ENCODE measurements at regions not wholly inside any gene's neighbourhood (a gene's known extent, or its start where the extent isn't known, plus 50 kb on each side); places are given as distances from the start of the nearest gene placed in this dataset.

GRCh38 chr4:156528216-156528615, 443.4 kb downstream of the PDGFC start:
- POLR2A ChIA-PET = no interaction called here
- TF ChIP-seq, protein P1, sequence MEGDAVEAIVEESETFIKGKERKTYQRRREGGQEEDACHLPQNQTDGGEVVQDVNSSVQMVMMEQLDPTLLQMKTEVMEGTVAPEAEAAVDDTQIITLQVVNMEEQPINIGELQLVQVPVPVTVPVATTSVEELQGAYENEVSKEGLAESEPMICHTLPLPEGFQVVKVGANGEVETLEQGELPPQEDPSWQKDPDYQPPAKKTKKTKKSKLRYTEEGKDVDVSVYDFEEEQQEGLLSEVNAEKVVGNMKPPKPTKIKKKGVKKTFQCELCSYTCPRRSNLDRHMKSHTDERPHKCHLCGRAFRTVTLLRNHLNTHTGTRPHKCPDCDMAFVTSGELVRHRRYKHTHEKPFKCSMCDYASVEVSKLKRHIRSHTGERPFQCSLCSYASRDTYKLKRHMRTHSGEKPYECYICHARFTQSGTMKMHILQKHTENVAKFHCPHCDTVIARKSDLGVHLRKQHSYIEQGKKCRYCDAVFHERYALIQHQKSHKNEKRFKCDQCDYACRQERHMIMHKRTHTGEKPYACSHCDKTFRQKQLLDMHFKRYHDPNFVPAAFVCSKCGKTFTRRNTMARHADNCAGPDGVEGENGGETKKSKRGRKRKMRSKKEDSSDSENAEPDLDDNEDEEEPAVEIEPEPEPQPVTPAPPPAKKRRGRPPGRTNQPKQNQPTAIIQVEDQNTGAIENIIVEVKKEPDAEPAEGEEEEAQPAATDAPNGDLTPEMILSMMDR (conservative IDR thresholded peaks at IDR 0.05; ENCODE audit: low read length) = no peak
- TF ChIP-seq EZH2phosphoT487 (IDR thresholded peaks at IDR 0.05; ENCODE audit: borderline replicate concordance, low read depth, low read length) = no peak

DNA sequence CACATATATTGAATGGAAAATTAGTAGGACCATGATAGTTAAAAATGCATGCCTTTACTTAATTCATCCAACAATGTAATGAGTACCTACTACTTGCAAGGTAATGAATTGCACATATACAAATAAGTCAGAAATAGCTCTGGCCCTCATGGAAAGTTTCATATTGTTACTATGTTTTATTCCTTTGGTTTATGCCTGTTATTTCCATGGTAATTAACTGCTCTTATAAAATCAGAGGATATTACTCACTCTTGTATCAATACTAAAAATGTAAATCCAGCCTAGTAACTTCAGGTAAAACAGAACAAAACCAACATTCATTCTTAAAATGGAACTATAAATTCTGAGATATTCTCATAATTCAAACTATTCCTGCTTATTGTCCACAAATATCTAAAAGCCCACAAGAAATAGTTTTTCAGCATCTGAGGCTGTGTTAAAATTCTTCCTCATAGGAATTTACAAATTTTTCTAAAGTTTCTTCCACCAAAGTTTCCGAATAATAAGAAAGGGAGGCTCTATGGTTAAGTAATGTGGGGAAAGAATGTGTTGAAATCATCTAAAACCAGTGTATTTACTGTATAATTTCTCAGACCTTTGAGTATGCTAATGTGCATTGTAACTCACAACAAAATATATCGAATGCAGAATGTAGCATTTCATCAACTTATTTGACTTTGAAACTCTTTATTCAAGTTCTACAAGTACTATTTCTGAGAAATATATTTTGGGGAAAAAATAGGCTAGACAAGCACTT, 444.2 kb downstream of the PDGFC start:
- H4K20me1 ChIP-seq (ENCODE audit: insufficient read depth, low read length) = no peaks in the 10 kb centered on the region
- no peak for DNase-seq (ENCODE audit: low spot score)
- intact Hi-C loops (cut with micrococcal nuclease; ENCODE audit: unreplicated experiment) = no loop called here
- H3K4me1 ChIP-seq (ENCODE audit: insufficient read depth, low read length, poor library complexity, severe bottlenecking) = no peaks in the 10 kb centered on the region
- H3K9me2 ChIP-seq (ENCODE audit: insufficient read depth, low read length) = no peaks in the 10 kb centered on the region
- no peaks in the 10 kb centered on the region for H3K79me2 ChIP-seq (ENCODE audit: insufficient read depth, low read depth, low read length)
- TF ChIP-seq, protein P1 (conservative IDR thresholded peaks at IDR 0.05; ENCODE audit: low read length) = no peak
- TF ChIP-seq EZH2phosphoT487 (IDR thresholded peaks at IDR 0.05; ENCODE audit: borderline replicate concordance, low read depth, low read length) = no peak
- H3K4me2 ChIP-seq (ENCODE audit: low read length) = no peak overlapping the region
- no peak overlapping the region for H3K27ac ChIP-seq (ENCODE audit: low read depth, low read length, poor library complexity, severe bottlenecking)
- H3K36me3 ChIP-seq (ENCODE audit: insufficient read depth, low read length) = no peaks in the 10 kb centered on the region
- POLR2A ChIA-PET = no interaction called here
- no peak overlapping the region for H3K4me3 ChIP-seq (ENCODE audit: low read depth, low read length, poor library complexity, severe bottlenecking)
- no peak overlapping the region for H2AFZ ChIP-seq (ENCODE audit: low read length)
- no peaks in the 10 kb centered on the region for H3K9me3 ChIP-seq (ENCODE audit: low read length)
- CTCF ChIA-PET (ENCODE audit: unreplicated experiment) = no interaction called here
- BruUV-seq (replicated peaks) = no TSS peak

More at GRCh38 chr4:156528216-156528615, 443.4 kb downstream of the PDGFC start:
- Histone ChIP-seq H3K4me1 (ENCODE audit: insufficient read depth, low read length, poor library complexity, severe bottlenecking) (no peaks in the 10 kb centered on the region), H3K9me2 (ENCODE audit: insufficient read depth, low read length) (no peaks in the 10 kb centered on the region), H3K4me2 (ENCODE audit: low read length) (no peak overlapping the region), H2AFZ (ENCODE audit: low read length) (no peak overlapping the region), H3K9me3 (ENCODE audit: low read length) (no peaks in the 10 kb centered on the region), H3K79me2 (ENCODE audit: insufficient read depth, low read depth, low read length) (no peaks in the 10 kb centered on the region), H3K27ac (ENCODE audit: low read depth, low read length, poor library complexity, severe bottlenecking) (no peak overlapping the region), H3K4me3 (ENCODE audit: low read depth, low read length, poor library complexity, severe bottlenecking) (no peak overlapping the region), H4K20me1 (ENCODE audit: insufficient read depth, low read length) (no peaks in the 10 kb centered on the region), H3K36me3 (ENCODE audit: insufficient read depth, low read length) (no peaks in the 10 kb centered on the region)
- no peak for DNase-seq (ENCODE audit: low spot score)
- BruUV-seq (replicated peaks) = no TSS peak
- CTCF ChIA-PET (ENCODE audit: unreplicated experiment) = no interaction called here
- intact Hi-C loops (cut with micrococcal nuclease; ENCODE audit: unreplicated experiment) = no loop called here

DNA sequence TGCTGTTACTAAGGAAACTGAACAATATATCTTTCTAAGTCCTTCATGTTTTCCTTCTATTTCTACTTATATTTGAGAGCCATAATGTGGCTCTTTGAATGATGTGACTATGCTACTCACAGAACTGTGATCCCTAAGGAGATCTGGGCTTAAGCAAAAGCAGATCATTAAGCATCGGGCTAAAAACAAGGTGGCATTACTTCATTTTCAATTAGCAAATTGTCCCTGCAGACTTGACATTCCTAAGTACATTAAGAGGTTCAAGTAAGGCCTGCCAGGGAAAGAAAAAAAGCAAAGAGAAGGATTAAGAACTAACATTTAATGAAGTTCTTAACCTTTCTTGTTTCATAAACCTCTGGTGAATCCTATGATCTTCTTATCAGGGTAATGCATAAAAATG, 447.6 kb downstream of the PDGFC start:
- Histone ChIP-seq H3K9me2 (ENCODE audit: insufficient read depth, low read length) (no peaks in the 10 kb centered on the region), H3K4me2 (ENCODE audit: low read length) (no peak overlapping the region), H3K4me3 (ENCODE audit: low read depth, low read length, poor library complexity, severe bottlenecking) (no peak overlapping the region), H3K4me1 (ENCODE audit: insufficient read depth, low read length, poor library complexity, severe bottlenecking) (no peaks in the 10 kb centered on the region), H4K20me1 (ENCODE audit: insufficient read depth, low read length) (no peaks in the 10 kb centered on the region), H2AFZ (ENCODE audit: low read length) (no peak overlapping the region), H3K36me3 (ENCODE audit: insufficient read depth, low read length) (no peaks in the 10 kb centered on the region), H3K9me3 (ENCODE audit: low read length) (no peaks in the 10 kb centered on the region), H3K27ac (ENCODE audit: low read depth, low read length, poor library complexity, severe bottlenecking) (no peak overlapping the region), H3K79me2 (ENCODE audit: insufficient read depth, low read depth, low read length) (no peaks in the 10 kb centered on the region)
- intact Hi-C loops (cut with micrococcal nuclease; ENCODE audit: unreplicated experiment) = no loop called here
- no peak for DNase-seq (ENCODE audit: low spot score)
- ChIA-PET POLR2A (no interaction called here), CTCF (ENCODE audit: unreplicated experiment) (no interaction called here)
- BruUV-seq (replicated peaks) = no TSS peak
- TF ChIP-seq, protein P1 (conservative IDR thresholded peaks at IDR 0.05; ENCODE audit: low read length) = no peak

Measured in OCI-LY7 (cell line).